Panc1 (cell line): ENCODE measurements at regions not wholly inside any gene's neighbourhood (a gene's known extent, or its start where the extent isn't known, plus 50 kb on each side); places are given as distances from the start of the nearest gene placed in this dataset.

Source experiments
- CTCF ChIP-seq: fragments of 450-650 bp; IDR thresholded peaks from 2 replicates; pipeline ENCODE4 v1.5.1; 2017; ENCODE audit warnings: mild to moderate bottlenecking
- POLR2AphosphoS5 ChIP-seq: IDR thresholded peaks from 2 replicates; pipeline ENCODE4 v1.6.1; 2012; ENCODE audit warnings: mild to moderate bottlenecking, low read depth, low read length, moderate library complexity
- REST ChIP-seq, 2 experiments: IDR thresholded peaks; 2 replicates each; pipeline ENCODE4 v1.6.1; 2011 to 2012; ENCODE audit warnings: low read depth in 2 of 2, control low read depth in 1 of 2, low read length in 1 of 2, mild to moderate bottlenecking in 1 of 2, moderate library complexity in 1 of 2; ENCODE audit not compliant: insufficient read depth in 1 of 2
- TCF7L2 ChIP-seq: IDR thresholded peaks from 2 replicates; pipeline ENCODE4 v1.6.1; 2011; ENCODE audit warnings: mild to moderate bottlenecking, low read depth, low read length, inconsistent platforms

DNA sequence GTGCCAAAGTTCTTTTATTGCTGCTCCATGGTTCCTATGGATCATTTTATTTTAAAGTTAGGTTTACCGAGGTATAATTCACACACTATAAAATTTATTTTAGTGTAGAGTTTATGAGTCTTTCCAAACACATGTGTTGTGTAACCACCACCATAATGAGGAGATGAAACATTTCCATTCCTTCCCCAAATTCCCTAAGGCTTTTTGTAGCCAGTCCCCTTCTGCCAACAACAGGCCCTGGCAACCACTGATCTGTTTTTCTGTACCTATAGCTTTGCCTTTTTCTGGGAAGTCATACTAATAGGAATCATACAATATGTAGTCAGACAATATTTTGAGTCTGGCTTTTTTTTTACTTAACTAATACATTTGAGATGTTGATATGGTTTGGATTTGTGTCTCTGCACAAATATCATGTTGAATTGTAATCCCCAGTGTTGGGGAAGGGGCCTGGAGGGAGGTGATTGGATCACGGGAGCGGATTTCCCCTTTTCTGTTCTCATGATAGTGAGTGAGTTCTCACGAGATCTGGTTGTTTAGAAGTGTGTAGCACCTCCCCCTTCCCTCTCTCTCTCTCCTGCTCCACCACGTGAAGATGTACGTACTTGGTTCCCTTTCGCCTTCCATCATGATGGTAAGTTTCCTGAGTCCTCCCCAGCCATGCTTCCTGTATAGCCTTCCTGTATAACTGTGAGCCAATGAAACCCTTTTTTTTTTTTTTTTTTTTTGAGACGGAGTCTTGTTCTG lies 59.6 kb upstream of the DHX15 start:
- TF ChIP-seq CTCF, result no peak
- TF ChIP-seq POLR2AphosphoS5, result no peak
- TF ChIP-seq REST (IDR thresholded peaks at IDR 0.05; ENCODE audit: insufficient read depth in 1 of 2, low read depth in 2 of 2, low read length in 1 of 2), result no peak
- no peak for TF ChIP-seq TCF7L2
